ENCODE measurements at regions not wholly inside any gene's neighbourhood (a gene's known extent, or its start where the extent isn't known, plus 50 kb on each side); places are given as distances from the start of the nearest gene placed in this dataset.
"Not testable (repeated sequence)": the region's sequence is repeated elsewhere in the genome, so short reads cannot be mapped to it uniquely, and the experiment has no call there.

- H3K4me3 ChIP-seq (replicated peaks in 1 of 3; ENCODE audit: low read depth in 2 of 3, low read length in 3 of 3); H3K36me3 Mint-ChIP-seq; H3K4me1 ChIP-seq (ENCODE audit: control insufficient read depth in 1 of 2, insufficient read depth in 2 of 2, low read length in 2 of 2); H3K79me2 ChIP-seq (ENCODE audit: insufficient read depth, low read length); H3K4me1 Mint-ChIP-seq; H3K27ac Mint-ChIP-seq; H2AFZ ChIP-seq (ENCODE audit: insufficient read depth, low read depth, low read length, poor library complexity, severe bottlenecking); H3K4me3 Mint-ChIP-seq; H3K27ac ChIP-seq (ENCODE audit: low read depth in 1 of 2, low read length in 2 of 2); H3K36me3 ChIP-seq (replicated peaks in 1 of 2; ENCODE audit: control insufficient read depth in 1 of 2, insufficient read depth in 2 of 2, low read length in 2 of 2); H3K9ac ChIP-seq (ENCODE audit: insufficient read depth, low read length, poor library complexity, severe bottlenecking); H3K4me2 ChIP-seq (replicated peaks; ENCODE audit: extremely low read depth, low read length, poor library complexity, severe bottlenecking); intact Hi-C loops (cut with micrococcal nuclease); H4K20me1 ChIP-seq (ENCODE audit: insufficient read depth, low read length); DNase-seq; H3K27me3 ChIP-seq (ENCODE audit: control insufficient read depth in 2 of 2, insufficient read depth in 2 of 2, low read length in 2 of 2); H3K27me3 Mint-ChIP-seq (ENCODE audit: low read depth in 3 of 3): not testable (repeated sequence)
- WGBS (ENCODE audit: insufficient coverage): no CpG with 5 or more reads among the region's 16 CpGs
- H3K9me3 Mint-ChIP-seq: peaks cover 32 to 82% (median 56%) of the 10 kb centered on the region in 7 donors
- H3K9me3 ChIP-seq (replicated peaks in 1 of 2; ENCODE audit: control insufficient read depth in 1 of 2, insufficient read depth in 1 of 2, low read length in 2 of 2): peaks cover 44 to 62% of the 10 kb centered on the region in 2 donors
These were observed 1946.4 kb upstream of the DEFB115 start for GRCh38 chr20:29311046-29311445.

- H4K20me1 ChIP-seq (ENCODE audit: insufficient read depth, low read length); H3K27ac ChIP-seq (ENCODE audit: low read depth in 1 of 2, low read length in 2 of 2); H3K36me3 Mint-ChIP-seq; H3K79me2 ChIP-seq (ENCODE audit: insufficient read depth, low read length); H3K4me1 Mint-ChIP-seq; H3K4me3 Mint-ChIP-seq; H3K36me3 ChIP-seq (replicated peaks in 1 of 2; ENCODE audit: control insufficient read depth in 1 of 2, insufficient read depth in 2 of 2, low read length in 2 of 2); intact Hi-C loops (cut with micrococcal nuclease); H2AFZ ChIP-seq (ENCODE audit: insufficient read depth, low read depth, low read length, poor library complexity, severe bottlenecking); H3K27me3 ChIP-seq (ENCODE audit: control insufficient read depth in 2 of 2, insufficient read depth in 2 of 2, low read length in 2 of 2); H3K4me2 ChIP-seq (replicated peaks; ENCODE audit: extremely low read depth, low read length, poor library complexity, severe bottlenecking); H3K4me3 ChIP-seq (replicated peaks in 1 of 3; ENCODE audit: low read depth in 2 of 3, low read length in 3 of 3); H3K4me1 ChIP-seq (ENCODE audit: control insufficient read depth in 1 of 2, insufficient read depth in 2 of 2, low read length in 2 of 2); DNase-seq; H3K27me3 Mint-ChIP-seq (ENCODE audit: low read depth in 3 of 3); H3K27ac Mint-ChIP-seq; H3K9ac ChIP-seq (ENCODE audit: insufficient read depth, low read length, poor library complexity, severe bottlenecking): not testable (repeated sequence)
- H3K9me3 Mint-ChIP-seq: peaks cover 31 to 72% (median 46%) of the 10 kb centered on the region in 7 donors
- 49% methylated on average over 2 of the region's 8 CpGs for WGBS (ENCODE audit: insufficient coverage)
- H3K9me3 ChIP-seq (replicated peaks in 1 of 2; ENCODE audit: control insufficient read depth in 1 of 2, insufficient read depth in 1 of 2, low read length in 2 of 2): peaks cover 31 to 48% of the 10 kb centered on the region in 2 donors
These were observed 1944.8 kb upstream of the DEFB115 start for GRCh38 chr20:29312679-29313078.

- H3K4me1 Mint-ChIP-seq: no peaks in the 10 kb centered on the region
- peaks cover 24 to 71% (median 43%) of the 10 kb centered on the region in 7 donors for H3K9me3 Mint-ChIP-seq
- no peaks in the 10 kb centered on the region for H3K36me3 Mint-ChIP-seq
- intact Hi-C loops (cut with micrococcal nuclease): no loop called here
- no peaks in the 10 kb centered on the region for H3K27me3 Mint-ChIP-seq (ENCODE audit: low read depth in 3 of 3)
- Histone ChIP-seq H3K4me3 (replicated peaks in 1 of 3; ENCODE audit: low read depth in 2 of 3, low read length in 3 of 3) (no peak overlapping the region), H3K79me2 (ENCODE audit: insufficient read depth, low read length) (no peaks in the 10 kb centered on the region), H3K27ac (ENCODE audit: low read depth in 1 of 2, low read length in 2 of 2) (no peak overlapping the region), H3K4me2 (replicated peaks; ENCODE audit: extremely low read depth, low read length, poor library complexity, severe bottlenecking) (no peak overlapping the region), H2AFZ (ENCODE audit: insufficient read depth, low read depth, low read length, poor library complexity, severe bottlenecking) (no peak overlapping the region), H3K9ac (ENCODE audit: insufficient read depth, low read length, poor library complexity, severe bottlenecking) (no peak overlapping the region), H4K20me1 (ENCODE audit: insufficient read depth, low read length) (no peaks in the 10 kb centered on the region), H3K4me1 (ENCODE audit: control insufficient read depth in 1 of 2, insufficient read depth in 2 of 2, low read length in 2 of 2) (no peaks in the 10 kb centered on the region), H3K9me3 (replicated peaks in 1 of 2; ENCODE audit: control insufficient read depth in 1 of 2, insufficient read depth in 1 of 2, low read length in 2 of 2) (peaks cover 25 to 52% of the 10 kb centered on the region in 2 donors), H3K36me3 (replicated peaks in 1 of 2; ENCODE audit: control insufficient read depth in 1 of 2, insufficient read depth in 2 of 2, low read length in 2 of 2) (no peaks in the 10 kb centered on the region), H3K27me3 (ENCODE audit: control insufficient read depth in 2 of 2, insufficient read depth in 2 of 2, low read length in 2 of 2) (no peaks in the 10 kb centered on the region)
- DNase-seq: no peak
- TF ChIP-seq, protein P1, sequence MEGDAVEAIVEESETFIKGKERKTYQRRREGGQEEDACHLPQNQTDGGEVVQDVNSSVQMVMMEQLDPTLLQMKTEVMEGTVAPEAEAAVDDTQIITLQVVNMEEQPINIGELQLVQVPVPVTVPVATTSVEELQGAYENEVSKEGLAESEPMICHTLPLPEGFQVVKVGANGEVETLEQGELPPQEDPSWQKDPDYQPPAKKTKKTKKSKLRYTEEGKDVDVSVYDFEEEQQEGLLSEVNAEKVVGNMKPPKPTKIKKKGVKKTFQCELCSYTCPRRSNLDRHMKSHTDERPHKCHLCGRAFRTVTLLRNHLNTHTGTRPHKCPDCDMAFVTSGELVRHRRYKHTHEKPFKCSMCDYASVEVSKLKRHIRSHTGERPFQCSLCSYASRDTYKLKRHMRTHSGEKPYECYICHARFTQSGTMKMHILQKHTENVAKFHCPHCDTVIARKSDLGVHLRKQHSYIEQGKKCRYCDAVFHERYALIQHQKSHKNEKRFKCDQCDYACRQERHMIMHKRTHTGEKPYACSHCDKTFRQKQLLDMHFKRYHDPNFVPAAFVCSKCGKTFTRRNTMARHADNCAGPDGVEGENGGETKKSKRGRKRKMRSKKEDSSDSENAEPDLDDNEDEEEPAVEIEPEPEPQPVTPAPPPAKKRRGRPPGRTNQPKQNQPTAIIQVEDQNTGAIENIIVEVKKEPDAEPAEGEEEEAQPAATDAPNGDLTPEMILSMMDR (IDR thresholded peaks at IDR 0.05): no peak
- H3K27ac Mint-ChIP-seq: no peak overlapping the region
- WGBS (ENCODE audit: insufficient coverage): 91% methylated on average over 10 of the region's 18 CpGs
- no peak overlapping the region for H3K4me3 Mint-ChIP-seq
These were observed 1944.0 kb upstream of the DEFB115 start for GRCh38 chr20:29313481-29313880.
